GOT3 (cell line): ENCODE measurements at regions not wholly inside any gene's neighbourhood (a gene's known extent, or its start where the extent isn't known, plus 50 kb on each side); places are given as distances from the start of the nearest gene placed in this dataset.

Experiments used
- DNase-seq: peaks from one replicate; lab custom pipeline; 2025; ENCODE audit warnings: mixed read lengths; lab: John Stamatoyannopoulos, UW

DNA sequence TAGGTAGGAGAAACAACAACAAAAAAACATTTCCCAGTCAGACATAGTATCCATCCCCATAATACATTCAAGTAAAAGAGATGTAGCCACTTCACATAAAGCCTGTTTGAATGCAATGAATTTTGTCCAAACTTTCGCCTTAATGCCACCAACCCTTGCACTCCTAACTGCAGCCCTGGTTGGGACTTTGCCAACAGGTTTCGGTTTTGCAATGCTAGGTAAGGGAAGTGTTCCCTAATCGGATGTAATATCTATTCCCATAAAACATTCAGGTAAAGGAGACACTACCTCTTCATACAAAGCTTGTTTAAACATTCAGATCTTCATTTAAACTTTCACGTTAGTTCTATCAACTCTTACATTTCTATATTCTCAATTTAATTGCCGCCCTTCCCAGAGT is 336.1 kb downstream of the DRD1 start:
- no peak for DNase-seq

- DNase-seq: no peak
Observed at GRCh38 chr5:175107028-175107588, 336.9 kb downstream of the DRD1 start.

GRCh38 chr5:175104677-175105076 is 339.3 kb downstream of the DRD1 start:
- no peak for DNase-seq

DNA sequence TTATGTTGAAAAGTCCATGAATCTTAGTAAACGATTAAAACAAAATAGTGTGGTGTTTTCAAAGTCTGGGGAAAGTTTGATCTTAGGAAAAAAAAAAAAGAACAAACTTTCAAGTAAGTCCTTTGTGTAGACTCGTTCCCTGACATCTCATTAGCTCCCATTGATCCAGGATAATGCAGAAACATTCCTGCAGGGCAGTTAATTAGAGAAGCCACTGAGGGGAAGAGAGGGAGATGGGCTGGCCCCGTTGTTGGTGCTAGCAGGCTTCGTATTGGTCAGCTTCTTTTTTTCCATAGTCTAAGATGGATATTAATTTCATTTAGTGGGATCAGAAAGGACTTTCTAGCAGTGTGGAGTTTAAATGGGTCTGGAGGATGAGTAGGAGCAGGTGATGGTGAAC is 340.2 kb downstream of the DRD1 start:
- no peak for DNase-seq

GRCh38 chr5:175102717-175103116 is 341.3 kb downstream of the DRD1 start:
- no peak for DNase-seq

- no peak for DNase-seq
Observed at GRCh38 chr5:175098301-175098700, 345.7 kb downstream of the DRD1 start.

DNA sequence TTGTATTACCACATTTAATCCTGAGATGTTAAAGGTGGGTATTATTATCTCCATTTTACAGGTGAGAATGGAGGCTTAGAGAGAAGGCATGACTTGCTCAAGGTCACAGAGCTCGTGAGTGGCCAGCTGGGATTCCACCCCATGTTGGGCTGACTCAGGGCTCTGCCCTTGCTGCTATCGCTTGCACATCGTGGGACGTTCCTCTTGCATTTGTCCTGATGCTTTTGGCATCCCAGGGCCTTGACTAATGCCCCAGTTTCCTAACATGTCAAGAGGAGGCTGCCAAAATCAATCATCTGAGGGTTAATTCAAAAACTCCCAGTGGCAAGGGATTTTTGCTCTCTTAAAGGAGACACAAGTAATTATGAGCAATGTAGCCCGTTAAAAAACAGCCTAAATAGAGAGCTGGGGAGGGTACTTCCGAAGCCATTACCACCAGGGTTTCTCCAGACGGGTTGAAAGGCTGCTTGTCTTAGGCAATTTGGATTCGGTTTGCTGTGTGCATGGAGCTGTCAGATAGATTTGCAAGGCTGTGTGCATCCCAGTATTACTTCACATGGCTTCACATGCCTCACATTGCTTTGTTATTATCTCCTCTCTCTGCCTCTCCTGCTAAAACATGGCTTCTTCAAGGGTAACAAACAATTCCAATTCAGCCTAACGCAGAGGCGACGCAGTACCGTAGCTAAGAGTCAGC is 347.4 kb downstream of the DRD1 start:
- DNase-seq: no peak

DNA sequence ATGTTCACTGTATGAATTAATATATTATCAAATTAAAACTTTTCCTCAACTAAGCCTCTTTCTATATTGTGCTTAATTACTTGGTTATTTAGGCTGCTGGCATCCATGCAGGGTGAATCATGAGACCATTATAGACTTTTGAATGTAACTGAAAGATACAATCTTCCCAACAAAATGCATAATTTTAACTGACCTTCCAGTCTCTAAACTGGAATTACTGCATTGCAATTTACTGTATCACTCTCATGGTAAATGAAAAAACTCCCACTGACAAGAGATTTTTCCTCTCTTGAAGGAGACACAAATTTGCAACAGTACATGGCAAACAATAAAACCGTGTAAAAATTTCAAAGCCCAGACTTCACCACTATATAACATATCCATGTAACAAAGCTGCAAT is 349.5 kb downstream of the DRD1 start:
- no peak for DNase-seq

GRCh38 chr5:175092691-175093090 is 351.3 kb downstream of the DRD1 start:
- DNase-seq: no peak

GRCh38 chr5:175088963-175089362 is 355.0 kb downstream of the DRD1 start:
- DNase-seq: no peak

DNA sequence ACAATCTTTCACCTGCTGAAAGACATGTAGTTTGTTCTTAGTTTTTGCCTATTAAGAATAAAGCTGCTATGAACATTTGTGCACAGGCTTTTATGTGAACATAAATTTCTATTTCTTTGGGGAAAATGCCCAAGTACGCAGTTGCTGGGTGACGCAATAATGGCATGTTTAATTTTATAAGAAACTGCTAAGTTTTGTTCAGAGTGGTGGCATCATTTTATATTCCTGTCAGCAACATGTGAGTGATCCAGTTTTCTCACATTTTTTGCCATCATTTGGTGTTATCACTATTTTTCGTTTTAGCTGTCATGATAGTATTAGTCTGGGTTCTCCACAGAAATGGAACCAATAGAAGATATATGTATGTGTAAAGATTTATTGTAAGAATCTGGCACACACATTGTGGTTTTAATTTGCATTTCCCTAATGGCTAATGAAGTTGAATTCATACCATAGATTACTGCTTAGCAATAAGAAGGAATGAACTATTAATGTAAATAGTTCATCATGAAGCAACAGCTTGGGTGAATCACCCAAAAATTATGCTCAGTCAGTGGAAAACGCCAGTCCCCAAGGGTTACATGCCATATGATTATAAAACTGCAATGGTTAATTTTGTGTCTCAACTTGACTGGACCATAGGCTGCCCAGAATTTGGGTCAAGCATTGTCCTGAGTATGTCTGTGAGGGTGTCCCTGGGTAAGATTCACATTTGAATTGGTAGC is 358.6 kb downstream of the MSX2 start:
- no peak for DNase-seq

DNA sequence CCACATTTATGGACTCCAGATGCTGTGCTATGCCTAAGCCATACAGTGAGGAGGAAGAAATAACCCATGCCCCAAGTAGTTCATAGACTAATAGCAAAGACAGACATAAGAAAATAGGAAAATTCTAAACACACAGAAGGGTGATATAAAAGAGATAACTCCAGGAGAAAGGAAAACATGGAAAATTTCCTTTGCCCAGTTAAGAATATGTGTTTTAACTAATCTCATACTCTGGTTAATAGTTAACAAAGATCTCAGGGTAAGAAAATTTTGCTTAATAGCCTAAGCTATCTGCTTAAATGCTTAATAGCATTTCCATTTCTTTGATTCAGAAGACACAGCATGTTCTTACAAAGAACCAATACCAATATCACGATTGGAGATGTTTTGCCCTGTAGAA is 358.0 kb downstream of the MSX2 start:
- DNase-seq: no peak

GRCh38 chr5:175079707-175080106 is 355.3 kb downstream of the MSX2 start:
- DNase-seq: no peak

DNA sequence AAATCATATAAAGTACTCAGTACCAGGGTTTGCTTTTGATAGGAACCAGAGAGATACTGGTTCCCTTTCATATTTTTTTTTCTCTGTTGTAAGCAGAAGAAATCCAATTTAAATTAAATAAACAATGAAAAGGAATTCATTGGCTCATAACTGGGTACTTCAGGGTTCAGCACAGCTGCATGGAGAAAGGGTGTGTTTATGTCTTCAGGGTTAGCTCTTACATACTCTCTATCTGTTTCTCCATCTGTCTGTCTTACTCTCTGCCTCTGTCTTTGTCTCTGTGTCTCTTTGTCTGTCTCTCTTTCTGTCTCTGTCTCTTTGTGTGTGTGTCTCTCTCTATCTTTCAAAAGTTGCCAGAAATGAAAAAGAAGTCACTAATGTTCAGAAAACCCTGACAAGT is 345.9 kb downstream of the MSX2 start:
- no peak for DNase-seq

DNA sequence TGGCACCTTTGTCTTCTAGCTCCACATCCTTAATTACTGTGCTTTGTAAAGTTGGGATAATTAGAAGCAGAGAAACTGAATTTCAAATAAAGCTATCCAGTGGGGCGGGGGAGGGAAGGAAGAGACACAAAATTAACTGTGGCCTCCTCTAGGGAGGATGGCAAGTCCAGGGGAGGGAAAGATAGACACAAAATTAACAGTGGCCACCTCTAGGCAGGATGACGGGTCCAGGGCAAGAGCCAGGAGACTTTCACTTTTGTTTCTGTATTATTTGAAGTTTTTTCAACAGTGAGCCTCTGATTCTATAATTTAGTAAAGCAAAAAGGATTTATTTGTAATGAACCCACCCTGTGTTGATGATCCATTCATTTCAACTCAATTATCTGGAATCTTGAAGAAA is 335.9 kb downstream of the MSX2 start:
- no peak for DNase-seq

DNA sequence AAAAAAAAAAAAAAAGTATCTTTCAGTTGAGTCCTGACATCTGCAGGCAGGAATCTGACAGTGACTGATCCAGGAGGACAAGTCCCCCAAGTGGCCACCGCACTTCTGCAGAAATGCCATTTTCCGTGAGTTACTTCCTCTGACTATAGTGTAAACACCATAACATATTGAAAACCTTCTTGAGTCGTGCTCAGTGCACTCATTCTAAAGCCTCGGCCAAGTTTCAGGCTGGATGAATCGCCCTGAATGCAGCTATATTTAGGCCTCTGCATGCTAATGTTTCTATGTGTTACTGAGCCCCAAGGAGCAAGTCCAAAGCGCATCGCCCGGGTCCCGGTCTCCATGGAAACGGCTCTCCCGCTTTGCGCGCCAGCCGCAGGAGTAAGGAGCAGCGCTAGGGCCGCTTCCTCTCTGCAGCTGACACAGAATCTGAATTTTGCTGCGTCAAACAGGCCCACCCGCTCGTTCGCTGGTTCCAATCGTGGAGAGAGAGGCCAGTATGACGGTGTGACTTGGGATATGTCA is 335.4 kb downstream of the MSX2 start:
- DNase-seq: no peak

- DNase-seq: no peak
Observed at GRCh38 chr5:175056831-175057230, 332.4 kb downstream of the MSX2 start.

- DNase-seq: no peak
Observed at GRCh38 chr5:175054243-175054642, 329.9 kb downstream of the MSX2 start.

DNA sequence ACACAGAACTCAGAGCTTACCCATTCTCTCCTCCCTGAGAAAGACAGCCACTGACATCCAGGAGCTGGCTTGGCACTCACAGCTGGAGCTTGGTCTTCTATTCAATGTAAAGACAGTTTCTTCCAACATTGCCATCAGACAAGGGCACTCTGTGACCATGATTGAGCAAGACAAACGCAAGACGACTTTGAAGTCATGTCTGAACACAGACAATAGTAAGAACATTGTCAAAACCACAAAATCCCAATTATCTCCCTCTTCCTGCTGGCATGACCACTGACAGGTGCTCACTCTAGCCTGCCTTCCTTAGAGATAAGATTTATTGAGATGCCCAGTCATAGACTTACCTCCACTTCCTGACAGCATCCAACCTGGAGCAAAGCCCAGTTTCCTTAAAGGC is 328.0 kb downstream of the MSX2 start:
- no peak for DNase-seq

GRCh38 chr5:175047048-175047447 is 322.7 kb downstream of the MSX2 start:
- no peak for DNase-seq

GRCh38 chr5:175045820-175046219 is 321.4 kb downstream of the MSX2 start:
- DNase-seq: no peak

DNA sequence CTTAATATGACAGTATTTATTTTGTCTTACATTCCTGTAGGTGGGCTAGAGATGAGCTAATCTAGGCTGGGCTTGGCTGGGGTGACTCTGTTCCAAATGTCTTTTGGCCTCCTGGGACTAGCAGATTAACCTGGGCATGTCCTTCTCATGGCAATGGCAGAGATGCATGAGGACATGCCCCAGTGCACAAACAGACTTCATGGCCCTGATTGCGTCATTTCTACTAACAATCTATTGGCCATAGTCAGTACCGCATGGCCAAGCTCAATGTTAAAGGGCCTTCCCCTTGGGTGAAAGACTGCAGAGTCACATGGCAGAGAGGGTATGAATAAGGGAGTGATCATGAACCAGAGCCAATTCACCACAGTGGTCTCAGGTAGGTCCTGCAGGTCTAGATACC is 313.4 kb downstream of the MSX2 start:
- no peak for DNase-seq

- no peak for DNase-seq
Observed at GRCh38 chr5:175035882-175036533, 311.6 kb downstream of the MSX2 start.
